Stimulated activated CD4-positive, alpha-beta T cell treated with anti-CD3 and anti-CD28 coated beads, Interleukin-12 subunit alpha, Interleukin-12 subunit beta, amount 100 ng/mL, for 48 hours (primary cell): ENCODE measurements at regions not wholly inside any gene's neighbourhood (a gene's known extent, or its start where the extent isn't known, plus 50 kb on each side); places are given as distances from the start of the nearest gene placed in this dataset.

ENCODE experiments used
- DNase-seq, 3 donors: peaks; one replicate each; pipeline ENCODE4 v3.0.0-alpha.2; 2020; ENCODE audit warnings: low read depth in 2 of 3, low spot score in 1 of 3

- DNase-seq, result no peak
Observed at GRCh38 chr5:173468821-173469251, 140.6 kb upstream of the STC2 start.

- no peak for DNase-seq
Observed at GRCh38 chr5:173466227-173466626, 138.0 kb upstream of the STC2 start.

- no peak for DNase-seq
Observed at GRCh38 chr5:173464813-173465212, 136.6 kb upstream of the STC2 start.

DNA sequence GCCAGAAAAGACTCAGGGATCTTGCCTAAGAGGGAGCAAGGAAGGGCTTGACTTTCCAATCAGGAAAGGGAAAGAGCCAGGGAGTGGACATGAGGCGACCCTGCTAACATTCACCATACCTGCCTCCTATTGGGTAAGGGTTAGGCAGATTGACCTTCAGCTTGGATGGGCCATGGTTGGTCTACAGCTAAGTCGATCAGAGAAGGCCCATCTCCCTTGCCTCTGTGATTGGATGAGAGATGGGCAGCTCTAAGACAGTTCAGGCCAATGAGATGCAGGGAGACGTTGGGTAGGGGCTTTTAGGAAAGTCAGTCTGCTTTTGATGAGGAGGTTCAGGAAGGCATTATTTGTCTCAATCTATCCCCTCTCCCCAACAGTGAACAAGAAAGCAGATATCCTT lies 135.0 kb upstream of the STC2 start:
- DNase-seq, result no peak

- no peak for DNase-seq
Observed at GRCh38 chr5:173458828-173459609, 130.8 kb upstream of the STC2 start.

GRCh38 chr5:173457482-173457881 lies 129.3 kb upstream of the STC2 start:
- no peak for DNase-seq

- no peak for DNase-seq
Observed at GRCh38 chr5:173456751-173457171, 128.5 kb upstream of the STC2 start.

DNA sequence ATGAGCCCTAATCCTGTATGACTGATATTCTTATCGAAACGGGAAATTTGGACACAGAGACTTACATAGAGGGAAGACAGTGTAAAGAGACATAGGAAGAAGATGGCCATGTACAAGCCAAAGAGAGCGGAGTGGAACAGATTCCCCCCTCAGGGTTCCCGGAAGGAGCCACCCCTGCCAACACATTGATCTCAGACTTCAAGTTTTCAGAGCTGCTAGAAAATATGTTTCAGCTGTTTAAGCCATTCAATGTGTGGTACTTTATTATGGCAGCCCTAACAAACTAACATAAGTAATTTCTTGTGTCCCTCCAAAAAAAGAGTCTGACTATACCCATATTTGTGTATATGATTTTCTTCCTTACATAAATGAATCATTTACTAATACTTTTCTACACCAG lies 128.0 kb upstream of the STC2 start:
- DNase-seq, result no peak

DNA sequence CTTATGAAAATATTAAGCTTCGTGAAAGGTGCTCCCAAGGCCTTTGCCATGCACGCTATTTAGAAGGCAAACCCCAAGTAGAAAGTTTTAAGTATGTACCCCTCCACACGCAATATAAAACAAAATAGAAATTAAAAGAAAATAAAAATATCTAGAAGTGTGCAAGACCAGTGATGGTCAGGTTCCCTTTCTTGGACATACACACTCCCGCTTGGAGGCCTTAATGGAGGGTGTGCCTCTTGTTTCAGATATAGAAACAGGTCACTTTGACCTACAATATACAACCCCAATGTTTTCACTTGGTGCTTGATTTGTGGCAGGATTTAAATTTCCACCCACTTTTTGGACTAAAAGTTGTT lies 127.4 kb upstream of the STC2 start:
- DNase-seq, result no peak

- no peak for DNase-seq
Observed at GRCh38 chr5:173454736-173455598, 126.8 kb upstream of the STC2 start.

DNA sequence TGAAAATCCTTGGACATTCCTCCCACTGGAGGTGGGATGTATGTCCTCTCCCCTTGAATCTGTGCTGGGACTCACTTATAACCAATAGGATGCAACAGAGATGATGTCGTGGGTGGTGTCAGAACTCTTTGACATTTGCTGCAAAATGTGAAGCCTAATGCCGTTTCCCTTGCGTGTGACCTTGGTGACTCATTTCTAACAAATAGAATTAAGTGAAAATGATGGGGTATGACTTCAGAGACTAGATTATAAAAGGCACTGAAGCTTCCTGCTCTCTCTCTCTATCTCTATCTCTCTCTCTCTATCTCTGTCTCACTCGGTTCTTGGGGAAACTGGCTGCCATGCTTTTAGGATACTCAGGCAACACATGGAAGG lies 126.1 kb upstream of the STC2 start:
- DNase-seq, result no peak

GRCh38 chr5:173453167-173453566 lies 125.0 kb upstream of the STC2 start:
- no peak for DNase-seq

GRCh38 chr5:173452119-173452905 lies 124.1 kb upstream of the STC2 start:
- no peak for DNase-seq

- DNase-seq, result no peak
Observed at GRCh38 chr5:173451651-173452050, 123.4 kb upstream of the STC2 start.

- DNase-seq, result peak in 1 of 3 donors; percentile 1
Observed at GRCh38 chr5:173451031-173451430, 122.8 kb upstream of the STC2 start.

DNA sequence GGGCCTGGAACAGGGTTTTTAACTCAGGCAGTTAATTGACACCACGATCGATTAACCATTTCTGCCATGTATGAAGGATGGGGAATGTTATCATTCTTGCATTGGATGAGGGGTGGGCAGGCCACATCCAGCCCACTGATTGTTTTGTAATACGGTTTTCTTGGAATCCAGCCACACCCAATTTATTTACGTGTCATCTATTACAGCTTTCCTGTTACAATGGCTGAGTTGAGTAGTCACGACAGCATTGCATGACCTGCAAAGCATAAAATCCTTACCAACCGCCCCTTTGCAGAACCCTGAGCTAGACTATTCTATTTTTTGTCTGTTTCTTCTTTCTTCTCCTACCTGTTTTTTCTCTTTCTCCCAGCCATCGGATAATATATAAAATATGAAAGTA lies 122.0 kb upstream of the STC2 start:
- no peak for DNase-seq

DNA sequence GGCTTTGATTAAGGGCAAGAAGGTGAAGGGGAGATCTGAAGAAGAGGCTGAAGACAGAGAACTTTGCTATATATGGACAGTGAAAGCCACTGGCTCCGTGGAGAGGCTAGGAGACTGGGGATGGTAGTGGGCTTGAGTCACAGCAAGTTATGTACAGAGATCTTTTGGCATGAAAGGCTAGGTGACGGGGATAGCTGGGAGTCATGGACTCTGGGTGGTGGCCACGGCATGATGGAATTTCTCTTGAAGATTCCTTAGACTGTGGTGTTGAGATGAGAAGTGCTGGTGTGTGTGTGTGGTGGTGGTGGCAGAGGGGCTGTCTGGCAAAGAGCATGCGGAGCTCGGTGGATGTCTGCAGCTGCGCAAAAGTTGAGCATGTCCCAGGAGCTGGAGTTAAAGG lies 120.6 kb upstream of the STC2 start:
- DNase-seq, result no peak

- no peak for DNase-seq
Observed at GRCh38 chr5:173443971-173444370, 115.8 kb upstream of the STC2 start.

- DNase-seq, result no peak
Observed at GRCh38 chr5:173441053-173441628, 112.9 kb upstream of the STC2 start.

DNA sequence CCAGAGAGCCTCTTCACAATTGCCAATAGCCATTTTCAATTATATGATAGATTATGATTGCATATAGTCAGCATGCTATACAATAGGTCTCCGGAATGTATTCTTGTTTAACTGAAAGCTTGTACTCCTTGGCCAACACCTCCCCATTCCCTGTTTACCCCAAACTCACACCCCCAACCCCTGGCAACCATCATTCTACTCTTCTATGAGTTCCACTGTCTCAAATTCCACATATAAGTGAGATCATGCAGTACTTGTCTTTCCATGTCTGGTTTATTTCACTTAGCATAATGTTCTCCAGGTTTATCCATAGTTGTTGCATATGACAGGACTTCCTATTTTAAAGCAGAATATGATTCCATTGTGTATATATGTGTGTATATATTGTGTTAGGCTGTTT lies 110.7 kb upstream of the STC2 start:
- DNase-seq, result no peak

DNA sequence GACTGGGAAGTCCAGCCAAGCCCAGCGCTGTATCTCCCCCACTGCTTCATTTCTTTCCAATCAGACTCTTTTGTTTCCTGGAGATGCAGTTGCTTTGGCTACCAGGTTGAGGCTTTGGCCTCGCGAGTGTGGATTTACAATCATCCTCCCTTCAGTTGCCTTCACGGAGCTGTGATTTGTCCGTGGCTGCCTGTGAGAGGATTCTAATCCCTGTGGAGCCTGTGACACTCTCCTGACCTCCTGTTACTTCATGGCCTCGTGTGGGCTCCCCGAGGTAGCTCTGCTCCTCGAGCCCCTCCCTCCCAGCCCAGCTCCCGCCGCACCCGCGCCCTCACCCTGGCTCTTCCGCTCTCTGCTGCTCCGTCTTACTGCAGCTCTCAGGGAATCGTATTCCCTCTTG lies 107.2 kb upstream of the STC2 start:
- DNase-seq, result no peak
